Epithelial cell of prostate (primary cell): ENCODE measurements at regions not wholly inside any gene's neighbourhood (a gene's known extent, or its start where the extent isn't known, plus 50 kb on each side); places are given as distances from the start of the nearest gene placed in this dataset.
A peak's percentile ranks its signal among the peaks of the same experiment; 100 is the strongest.

ENCODE experiments used
- DNase-seq: peaks from one replicate; pipeline ENCODE4 v3.0.0-alpha.2; 2011; ENCODE audit warnings: low read depth, low spot score
- H3K27ac ChIP-seq: fragments of 450-650 bp; 2 replicates; pipeline ENCODE4 v1.5.1; 2017; ENCODE audit warnings: mild to moderate bottlenecking

- no peak for DNase-seq
- H3K27ac ChIP-seq: no peak overlapping the region
Measured at GRCh38 chr4:182105416-182105815, 137.8 kb upstream of the TENM3 start.

- no peak for DNase-seq
- H3K27ac ChIP-seq: no peak overlapping the region
Measured at GRCh38 chr4:182107931-182108330, 135.3 kb upstream of the TENM3 start.

GRCh38 chr4:182111586-182111985 lies 131.6 kb upstream of the TENM3 start:
- no peak overlapping the region for H3K27ac ChIP-seq

GRCh38 chr4:182113779-182114178 lies 129.4 kb upstream of the TENM3 start:
- DNase-seq: no peak
- no peak overlapping the region for H3K27ac ChIP-seq

More at GRCh38 chr4:182111586-182111985, 131.6 kb upstream of the TENM3 start:
- no peak for DNase-seq

GRCh38 chr4:182124359-182124758 lies 118.8 kb upstream of the TENM3 start:
- DNase-seq: no peak

GRCh38 chr4:182126096-182126495 lies 117.1 kb upstream of the TENM3 start:
- peak; percentile 68 for DNase-seq
- peak overlapping the region; percentile 84 for H3K27ac ChIP-seq

More at GRCh38 chr4:182124359-182124758, 118.8 kb upstream of the TENM3 start:
- no peak overlapping the region for H3K27ac ChIP-seq

- H3K27ac ChIP-seq: peak overlapping the region; percentile 84
- DNase-seq: peak; percentile 64
Measured at GRCh38 chr4:182126603-182127002, 116.6 kb upstream of the TENM3 start.

- no peak for DNase-seq
- H3K27ac ChIP-seq: no peak overlapping the region
Measured at GRCh38 chr4:182133033-182133432, 110.2 kb upstream of the TENM3 start.

- no peak overlapping the region for H3K27ac ChIP-seq
- no peak for DNase-seq
Measured at GRCh38 chr4:182134261-182134660, 108.9 kb upstream of the TENM3 start.

GRCh38 chr4:182136201-182136600 lies 107.0 kb upstream of the TENM3 start:
- no peak for DNase-seq
- H3K27ac ChIP-seq: no peak overlapping the region

- no peak for DNase-seq
- no peak overlapping the region for H3K27ac ChIP-seq
Measured at GRCh38 chr4:182137343-182137742, 105.9 kb upstream of the TENM3 start.

GRCh38 chr4:182139491-182139890 lies 103.7 kb upstream of the TENM3 start:
- H3K27ac ChIP-seq: no peak overlapping the region
- no peak for DNase-seq

GRCh38 chr4:182140547-182140946 lies 102.7 kb upstream of the TENM3 start:
- no peak for DNase-seq
- H3K27ac ChIP-seq: no peak overlapping the region

GRCh38 chr4:182141061-182141460 lies 102.1 kb upstream of the TENM3 start:
- no peak for DNase-seq
- no peak overlapping the region for H3K27ac ChIP-seq

GRCh38 chr4:182142176-182143085 lies 100.8 kb upstream of the TENM3 start:
- no peak for DNase-seq
- H3K27ac ChIP-seq: no peak overlapping the region

- H3K27ac ChIP-seq: peak overlapping the region; percentile 35
- DNase-seq: no peak
Measured at GRCh38 chr4:182143086-182143821, 99.9 kb upstream of the TENM3 start.

- peak overlapping the region; percentile 35 for H3K27ac ChIP-seq
- DNase-seq: no peak
Measured at GRCh38 chr4:182143822-182144625, 99.2 kb upstream of the TENM3 start.

GRCh38 chr4:182144626-182145333 lies 98.4 kb upstream of the TENM3 start:
- peak overlapping the region; percentile 35 for H3K27ac ChIP-seq
- no peak for DNase-seq

GRCh38 chr4:182145334-182145905 lies 97.8 kb upstream of the TENM3 start:
- DNase-seq: no peak
- H3K27ac ChIP-seq: peak overlapping the region; percentile 35
